ENCODE measurements at regions not wholly inside any gene's neighbourhood (a gene's known extent, or its start where the extent isn't known, plus 50 kb on each side); places are given as distances from the start of the nearest gene placed in this dataset.
"Not testable (repeated sequence)": the region's sequence is repeated elsewhere in the genome, so short reads cannot be mapped to it uniquely, and the experiment has no call there.

GRCh38 chr9:63729021-63729420 lies 1556.0 kb downstream of the FOXD4L5 start:
- DNase-seq (ENCODE audit: extremely low read depth, low read depth), result not testable (repeated sequence)

DNA sequence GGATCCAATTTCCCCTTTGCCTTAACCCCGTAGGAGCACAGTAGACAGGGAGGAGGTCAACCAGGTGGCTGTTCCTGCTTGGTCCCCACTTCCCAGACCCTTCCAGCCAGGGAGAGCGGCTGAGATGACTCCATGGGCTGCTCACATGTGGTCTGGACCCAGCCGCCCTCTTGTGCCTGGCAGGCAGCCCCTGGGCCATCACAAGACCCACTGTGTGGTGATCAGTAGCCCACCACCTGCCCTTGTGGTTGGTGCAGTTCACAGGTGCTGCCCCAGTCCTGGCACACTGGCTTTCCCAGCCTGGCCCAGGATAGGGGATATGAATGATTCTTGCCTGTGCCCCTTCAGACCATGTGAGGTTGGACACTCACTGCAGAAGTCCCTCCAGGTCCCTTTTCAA lies 1556.7 kb downstream of the FOXD4L5 start:
- no peak for DNase-seq (ENCODE audit: extremely low read depth, low read depth)
- TF ChIP-seq, protein P1, sequence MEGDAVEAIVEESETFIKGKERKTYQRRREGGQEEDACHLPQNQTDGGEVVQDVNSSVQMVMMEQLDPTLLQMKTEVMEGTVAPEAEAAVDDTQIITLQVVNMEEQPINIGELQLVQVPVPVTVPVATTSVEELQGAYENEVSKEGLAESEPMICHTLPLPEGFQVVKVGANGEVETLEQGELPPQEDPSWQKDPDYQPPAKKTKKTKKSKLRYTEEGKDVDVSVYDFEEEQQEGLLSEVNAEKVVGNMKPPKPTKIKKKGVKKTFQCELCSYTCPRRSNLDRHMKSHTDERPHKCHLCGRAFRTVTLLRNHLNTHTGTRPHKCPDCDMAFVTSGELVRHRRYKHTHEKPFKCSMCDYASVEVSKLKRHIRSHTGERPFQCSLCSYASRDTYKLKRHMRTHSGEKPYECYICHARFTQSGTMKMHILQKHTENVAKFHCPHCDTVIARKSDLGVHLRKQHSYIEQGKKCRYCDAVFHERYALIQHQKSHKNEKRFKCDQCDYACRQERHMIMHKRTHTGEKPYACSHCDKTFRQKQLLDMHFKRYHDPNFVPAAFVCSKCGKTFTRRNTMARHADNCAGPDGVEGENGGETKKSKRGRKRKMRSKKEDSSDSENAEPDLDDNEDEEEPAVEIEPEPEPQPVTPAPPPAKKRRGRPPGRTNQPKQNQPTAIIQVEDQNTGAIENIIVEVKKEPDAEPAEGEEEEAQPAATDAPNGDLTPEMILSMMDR (IDR thresholded peaks at IDR 0.05; ENCODE audit: low read depth, low read length), result no peak

- not testable (repeated sequence) for DNase-seq (ENCODE audit: extremely low read depth, low read depth)
These were observed 1576.7 kb downstream of the FOXD4L5 start for GRCh38 chr9:63708285-63708684.

- not testable (repeated sequence) for DNase-seq (ENCODE audit: extremely low read depth, low read depth)
These were observed 1580.6 kb downstream of the FOXD4L5 start for GRCh38 chr9:63704456-63704855.

DNA sequence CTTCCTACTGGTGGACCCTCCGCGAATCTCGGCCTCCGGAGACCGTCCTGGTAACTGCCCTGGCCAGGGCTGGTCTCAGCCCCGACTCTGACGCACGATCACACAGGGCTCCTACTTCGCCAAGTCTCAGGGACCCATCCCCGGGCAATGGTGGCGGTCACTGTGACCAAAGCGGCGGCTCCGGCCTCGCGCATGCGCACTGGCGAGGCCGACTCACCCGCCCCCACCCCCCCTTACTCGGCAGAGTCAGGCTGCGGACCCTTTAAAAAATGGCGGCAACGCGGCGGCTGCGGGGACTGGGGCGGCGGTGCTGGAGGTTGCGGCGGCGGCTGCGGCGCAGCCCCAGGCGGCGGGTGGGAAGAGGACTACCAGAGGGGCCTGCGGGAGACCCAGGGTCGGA lies 1581.3 kb downstream of the FOXD4L5 start:
- not testable (repeated sequence) for DNase-seq (ENCODE audit: extremely low read depth, low read depth)

- not testable (repeated sequence) for DNase-seq (ENCODE audit: extremely low read depth, low read depth)
These were observed 1581.8 kb downstream of the FOXD4L5 start for GRCh38 chr9:63703138-63703665.
